Kidney epithelial cell (primary cell): ENCODE measurements at regions not wholly inside any gene's neighbourhood (a gene's known extent, or its start where the extent isn't known, plus 50 kb on each side); places are given as distances from the start of the nearest gene placed in this dataset.

Experiments used
- DNase-seq: peaks from one replicate; pipeline ENCODE4 v3.0.0-alpha.2; 2010; ENCODE audit warnings: low read depth
- H3K27me3 ChIP-seq: 2 replicates; pipeline ENCODE4 v1.6.0; 2011; ENCODE audit warnings: low read length; ENCODE audit not compliant: control insufficient read depth, insufficient read depth
- H3K36me3 ChIP-seq: 2 replicates; pipeline ENCODE4 v1.5.1; 2011; ENCODE audit warnings: low read length; ENCODE audit not compliant: control insufficient read depth, insufficient read depth
- H3K4me3 ChIP-seq: 2 replicates; pipeline ENCODE4 v1.5.1; 2011; ENCODE audit warnings: low read depth, mild to moderate bottlenecking, control low read depth, low read length
- CTCF ChIP-seq: IDR thresholded peaks from 2 replicates; pipeline ENCODE4 v1.5.1; 2011; ENCODE audit warnings: mild to moderate bottlenecking, moderate library complexity, low read length, control low read depth, inconsistent platforms; ENCODE audit not compliant: insufficient read depth, poor library complexity, severe bottlenecking

- H3K27me3 ChIP-seq: no peaks in the 10 kb centered on the region
- H3K4me3 ChIP-seq: no peak overlapping the region
- no peaks in the 10 kb centered on the region for H3K36me3 ChIP-seq
- TF ChIP-seq CTCF: no peak
- no peak for DNase-seq
These were observed 359.3 kb upstream of the PCDH20 start for GRCh38 chr13:61774903-61775302.

- H3K27me3 ChIP-seq: no peaks in the 10 kb centered on the region
- no peaks in the 10 kb centered on the region for H3K36me3 ChIP-seq
- DNase-seq: no peak
- H3K4me3 ChIP-seq: no peak overlapping the region
- TF ChIP-seq CTCF: no peak
These were observed 355.0 kb upstream of the PCDH20 start for GRCh38 chr13:61770681-61771080.

- H3K36me3 ChIP-seq: no peaks in the 10 kb centered on the region
- H3K4me3 ChIP-seq: no peak overlapping the region
- H3K27me3 ChIP-seq: no peaks in the 10 kb centered on the region
- no peak for TF ChIP-seq CTCF
- no peak for DNase-seq
These were observed 352.5 kb upstream of the PCDH20 start for GRCh38 chr13:61768175-61768574.

GRCh38 chr13:61766667-61767058, 351.0 kb upstream of the PCDH20 start:
- no peaks in the 10 kb centered on the region for H3K36me3 ChIP-seq

GRCh38 chr13:61765940-61766666, 350.5 kb upstream of the PCDH20 start:
- H3K4me3 ChIP-seq: no peak overlapping the region
- TF ChIP-seq CTCF: no peak
- H3K36me3 ChIP-seq: no peaks in the 10 kb centered on the region
- no peak for DNase-seq
- no peaks in the 10 kb centered on the region for H3K27me3 ChIP-seq

More at GRCh38 chr13:61766667-61767058, 351.0 kb upstream of the PCDH20 start:
- DNase-seq: no peak
- TF ChIP-seq CTCF: no peak
- no peaks in the 10 kb centered on the region for H3K27me3 ChIP-seq
- no peak overlapping the region for H3K4me3 ChIP-seq

- Histone ChIP-seq H3K36me3 (no peaks in the 10 kb centered on the region), H3K27me3 (no peaks in the 10 kb centered on the region), H3K4me3 (no peak overlapping the region)
- no peak for TF ChIP-seq CTCF
- no peak for DNase-seq
These were observed 349.6 kb upstream of the PCDH20 start for GRCh38 chr13:61765181-61765742.
